HG03442 (cell line): ENCODE measurements at regions not wholly inside any gene's neighbourhood (a gene's known extent, or its start where the extent isn't known, plus 50 kb on each side); places are given as distances from the start of the nearest gene placed in this dataset.

Experiments used
- ATAC-seq: cut with Tn5 transposase; IDR thresholded peaks from one replicate; pipeline ENCODE4 v1.9.1; 2021; ENCODE audit warnings: mild to moderate bottlenecking, moderate library complexity; ENCODE audit not compliant: unreplicated experiment

GRCh38 chr3:193870376-193871219, 265.4 kb upstream of the HES1 start:
- ATAC-seq, result no peak

DNA sequence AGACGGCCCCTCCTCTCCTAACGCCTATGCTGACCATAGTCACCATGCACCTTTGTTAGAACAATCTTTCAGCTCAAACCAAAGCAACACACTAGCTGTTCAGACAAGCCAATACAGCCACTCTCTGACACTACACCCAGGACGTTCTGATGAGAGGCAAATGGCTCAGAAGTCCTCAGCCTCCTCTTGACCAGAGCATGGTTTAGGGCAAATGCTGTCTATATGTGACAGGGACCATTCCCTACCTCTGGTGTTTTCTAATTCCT, 264.8 kb upstream of the HES1 start:
- ATAC-seq, result no peak

DNA sequence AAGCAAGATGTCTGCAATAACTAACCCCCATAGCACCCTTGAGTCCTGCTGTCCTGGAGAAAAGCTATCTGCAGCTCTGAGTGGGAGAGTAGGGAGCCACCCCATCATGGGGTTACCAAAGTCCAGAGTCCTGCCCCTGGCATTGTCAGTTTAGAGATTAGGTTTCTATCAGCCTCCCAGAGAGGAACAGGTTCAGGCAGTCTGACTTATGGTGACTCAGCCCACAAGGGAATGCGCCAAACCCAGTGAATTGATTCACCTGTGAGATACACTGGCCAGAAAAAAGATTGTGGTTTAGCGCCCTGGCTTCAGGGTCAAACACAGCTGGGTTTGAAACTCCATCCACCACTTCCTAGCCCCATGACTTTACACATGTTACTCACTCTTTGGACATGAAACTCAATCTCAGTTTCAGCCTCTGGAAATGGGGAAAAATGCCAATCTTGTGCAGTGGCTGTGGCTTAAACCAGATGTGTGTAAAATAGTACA, 263.6 kb upstream of the HES1 start:
- peak; percentile 71 for ATAC-seq

- ATAC-seq, result no peak
Observed at GRCh38 chr3:193873426-193874201, 262.3 kb upstream of the HES1 start.

DNA sequence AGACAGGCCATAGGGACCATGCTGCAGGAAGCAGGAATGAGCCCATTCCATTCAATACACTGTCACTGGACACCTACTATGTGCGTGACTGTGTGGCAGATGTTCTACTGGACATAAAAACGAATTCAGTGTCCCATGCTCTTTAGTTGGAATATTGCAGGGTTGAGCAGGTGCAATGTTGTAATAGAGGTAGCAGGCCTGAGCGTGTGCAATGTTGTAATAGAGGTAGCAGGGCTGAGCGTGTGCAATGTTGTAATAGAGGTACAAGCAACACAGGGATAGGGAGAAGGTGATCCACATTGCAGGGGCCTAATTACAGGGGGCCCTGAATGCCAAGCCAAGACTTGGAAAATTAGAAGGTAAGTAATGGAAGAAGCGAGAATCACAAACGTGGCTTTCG, 261.4 kb upstream of the HES1 start:
- ATAC-seq, result no peak

DNA sequence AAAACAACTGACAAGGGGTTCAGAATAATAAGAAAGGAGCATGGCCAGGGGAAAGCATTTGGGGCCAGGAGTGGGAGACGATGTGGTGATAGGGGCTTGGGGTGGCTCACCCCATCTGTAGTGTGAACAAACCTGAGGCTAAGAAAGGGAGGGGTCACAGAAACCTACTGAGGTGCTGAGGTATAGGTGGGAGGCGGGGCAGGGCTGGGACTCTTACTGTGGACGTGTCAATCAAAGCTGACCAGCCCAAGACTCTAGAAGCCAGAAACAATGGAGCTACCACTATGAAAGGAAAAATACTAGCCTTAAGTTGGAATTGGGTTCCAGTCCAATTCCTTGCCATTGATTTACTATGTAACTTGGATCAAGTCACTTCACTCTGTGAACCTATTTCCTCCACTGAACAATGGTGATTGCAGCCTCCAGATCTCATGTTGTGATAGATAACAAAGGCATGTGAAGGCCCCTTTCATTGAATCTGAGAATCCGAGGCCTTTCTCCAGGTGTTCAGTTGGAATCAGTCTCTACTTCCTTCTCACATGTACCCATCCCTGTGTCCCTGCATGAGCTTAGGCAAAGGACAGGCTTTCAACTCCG, 260.9 kb upstream of the HES1 start:
- no peak for ATAC-seq

DNA sequence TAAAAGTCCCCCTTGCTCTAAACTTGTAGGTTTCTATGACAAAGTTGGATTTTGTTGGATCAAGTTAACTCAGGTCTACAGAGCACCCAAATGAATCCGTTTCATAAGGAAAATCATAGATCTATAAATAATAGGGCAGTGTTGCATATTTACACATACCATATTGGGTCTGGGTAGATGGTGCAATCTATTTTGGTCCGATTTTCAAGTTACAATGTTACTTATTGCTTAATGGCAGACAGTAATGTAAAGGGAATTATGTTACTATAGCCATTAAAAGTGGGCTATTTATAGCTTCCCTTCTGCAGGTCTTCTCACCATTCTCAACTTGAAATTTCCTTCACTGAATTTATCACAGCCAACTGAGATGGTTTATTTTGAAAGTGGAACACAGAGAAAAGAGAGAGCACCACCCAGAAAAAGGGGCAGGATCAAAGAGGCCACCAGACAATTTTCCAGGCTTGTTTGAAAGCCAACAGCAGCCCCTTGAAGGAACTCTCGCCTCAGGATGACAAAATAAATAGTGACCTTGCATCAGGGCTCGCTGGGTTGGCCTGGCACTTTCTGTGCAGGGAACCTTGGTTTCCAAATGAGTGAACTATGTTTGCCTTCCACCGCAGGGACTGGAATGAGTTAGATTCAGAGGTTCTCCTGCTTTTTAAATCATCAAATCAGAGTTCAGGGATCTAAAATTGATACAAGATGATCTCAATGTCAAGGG, 260.2 kb upstream of the HES1 start:
- no peak for ATAC-seq

- no peak for ATAC-seq
Observed at GRCh38 chr3:193879099-193879863, 256.7 kb upstream of the HES1 start.

GRCh38 chr3:193879864-193880242, 256.1 kb upstream of the HES1 start:
- no peak for ATAC-seq

- no peak for ATAC-seq
Observed at GRCh38 chr3:193882091-193882490, 253.9 kb upstream of the HES1 start.

DNA sequence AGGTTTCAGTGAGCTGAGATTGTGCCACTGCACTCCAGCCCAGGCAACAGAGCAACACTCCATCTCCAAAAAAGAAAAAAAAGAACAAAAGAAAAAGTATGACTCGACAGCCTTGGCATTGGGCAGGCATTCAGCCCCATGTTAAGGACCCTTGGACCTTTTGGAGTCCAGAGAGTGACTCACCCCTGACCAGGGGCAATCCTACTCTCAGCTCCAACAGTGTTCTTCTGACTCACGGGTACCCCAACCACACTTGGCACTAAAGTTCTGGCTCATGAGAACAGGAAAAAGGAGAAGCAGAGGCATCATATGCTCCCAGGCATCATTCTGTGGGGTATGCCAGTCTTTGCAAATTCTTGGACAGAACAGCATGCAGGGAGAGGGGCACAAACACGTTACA, 252.4 kb upstream of the HES1 start:
- ATAC-seq, result no peak

DNA sequence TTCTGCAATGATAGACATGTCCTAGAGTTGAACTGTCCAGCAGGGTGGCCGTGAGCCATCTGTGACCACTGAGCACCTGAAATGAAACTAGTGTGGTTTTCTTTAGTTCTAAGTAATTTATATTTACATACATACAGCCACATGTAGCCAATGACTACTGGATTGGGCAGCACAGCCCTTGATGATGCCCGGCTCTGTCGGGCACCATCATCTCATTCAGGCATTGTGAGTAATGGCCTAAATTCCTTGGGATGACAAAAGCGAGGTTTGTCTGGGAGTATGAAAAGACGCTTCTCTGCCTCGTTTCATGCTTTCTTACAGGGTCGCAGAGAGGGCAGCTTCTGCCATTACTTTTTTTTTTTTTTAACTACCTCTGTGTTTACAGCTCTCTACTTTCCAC, 251.9 kb upstream of the HES1 start:
- ATAC-seq, result no peak

GRCh38 chr3:193884652-193885051, 251.3 kb upstream of the HES1 start:
- no peak for ATAC-seq

GRCh38 chr3:193885832-193886231, 250.1 kb upstream of the HES1 start:
- ATAC-seq, result no peak

DNA sequence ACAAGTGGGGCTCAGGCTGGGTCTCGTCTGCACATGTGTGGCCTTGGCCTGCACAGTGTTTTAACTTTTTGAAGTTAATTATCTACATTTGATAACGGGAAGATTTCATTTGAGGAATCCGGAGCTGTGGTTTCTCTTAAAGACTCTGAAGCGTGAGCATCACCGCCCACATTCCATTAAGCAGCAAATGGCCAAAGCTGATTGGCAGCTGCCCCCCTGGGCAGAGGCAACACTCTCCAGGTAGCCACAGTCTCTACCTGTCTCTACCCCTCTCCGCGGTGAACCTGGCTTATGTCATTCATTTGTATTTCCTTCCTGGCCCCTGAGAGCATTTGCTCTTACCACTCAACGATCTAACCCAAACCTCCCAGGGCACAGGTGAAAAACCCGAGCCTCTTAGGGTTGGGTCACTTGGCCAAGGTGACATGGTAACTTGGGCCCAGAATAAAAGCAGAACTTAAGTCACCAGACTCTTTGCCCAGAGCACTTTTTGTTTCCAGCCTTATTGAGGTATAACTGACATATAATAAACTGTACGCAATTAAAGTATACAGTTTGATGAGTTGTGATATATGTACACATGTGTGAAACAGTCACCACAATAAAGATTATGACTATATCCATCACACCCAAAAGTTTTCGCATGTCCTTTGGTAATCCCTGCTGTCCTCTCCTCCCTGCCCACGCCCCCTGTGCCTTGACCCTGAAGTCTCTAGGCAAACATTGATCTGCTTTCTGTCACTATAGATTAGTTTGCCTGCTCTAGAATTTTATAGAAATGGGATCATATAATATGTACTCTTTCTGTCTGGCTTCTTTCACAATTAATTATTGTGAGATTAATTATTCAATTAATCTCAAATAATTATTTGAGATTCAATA, 245.7 kb upstream of the HES1 start:
- no peak for ATAC-seq

DNA sequence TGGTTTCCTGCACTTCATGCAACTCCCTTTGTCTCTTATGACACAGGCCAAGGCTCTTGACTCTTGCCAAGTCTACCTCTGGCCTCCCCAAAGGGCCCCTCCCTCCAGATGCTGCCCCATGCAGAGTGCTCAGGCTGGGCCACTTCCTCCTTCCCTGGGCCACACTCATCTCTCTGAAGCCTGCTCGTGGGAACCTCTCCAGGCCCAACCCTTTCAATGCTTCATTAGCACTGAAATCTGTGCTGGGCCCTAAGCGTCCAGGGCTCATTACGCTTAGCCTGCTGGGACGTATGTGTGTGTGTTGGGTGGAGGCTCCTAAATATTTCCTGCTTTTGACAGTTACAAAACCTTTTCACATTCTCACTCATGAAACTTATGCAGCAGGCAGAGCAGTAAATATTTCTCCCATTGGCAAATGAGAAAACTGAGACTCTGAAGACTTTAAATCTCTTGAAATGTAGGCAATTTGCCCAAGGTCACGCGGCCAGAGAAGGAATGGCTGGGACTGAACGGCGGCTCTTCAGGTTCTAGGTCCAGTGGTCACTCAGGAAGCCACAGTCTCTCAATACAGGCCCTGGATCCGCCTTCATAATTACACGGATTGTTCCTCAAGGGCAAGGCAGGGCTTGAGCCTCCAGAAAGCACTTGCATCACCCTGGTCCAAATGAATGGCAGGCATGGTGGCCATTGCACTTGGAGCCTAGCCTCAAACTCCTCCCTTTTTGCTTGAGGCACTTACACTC, 241.7 kb upstream of the HES1 start:
- no peak for ATAC-seq

GRCh38 chr3:193895409-193895808, 240.5 kb upstream of the HES1 start:
- no peak for ATAC-seq

DNA sequence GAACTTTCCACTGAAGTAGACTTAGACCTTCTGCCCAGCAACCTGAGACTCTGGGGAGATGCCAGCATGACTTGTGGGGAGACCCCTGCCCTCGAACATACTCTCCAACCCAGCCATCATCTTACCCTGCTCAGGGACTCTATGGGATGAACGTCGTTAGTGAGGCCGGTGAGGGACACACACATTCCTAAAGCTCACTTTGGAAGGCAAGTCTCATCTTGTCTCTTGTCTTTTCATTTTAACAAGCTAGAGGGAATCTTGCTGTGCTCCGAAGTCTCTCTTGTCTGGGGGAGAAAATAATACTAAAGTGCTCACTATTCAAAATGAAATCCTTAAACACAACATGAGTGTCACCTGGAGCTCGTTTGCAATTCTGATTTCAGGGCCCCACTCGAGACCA, 239.5 kb upstream of the HES1 start:
- no peak for ATAC-seq

GRCh38 chr3:193897288-193897687, 238.7 kb upstream of the HES1 start:
- no peak for ATAC-seq
